Prostate gland (tissue), 2 donors: ENCODE measurements at regions not wholly inside any gene's neighbourhood (a gene's known extent, or its start where the extent isn't known, plus 50 kb on each side); places are given as distances from the start of the nearest gene placed in this dataset.

ENCODE experiments used
- POLR2A ChIP-seq: fragments of 450-650 bp; IDR thresholded peaks from one replicate; pipeline ENCODE4 v1.6.1; 2016; ENCODE audit warnings: antibody characterized with exemption, mild to moderate bottlenecking
- POLR2AphosphoS5 ChIP-seq: sonication (generic); formaldehyde crosslinking; IDR thresholded peaks from one replicate; pipeline ENCODE4 v1.6.1; 2017; ENCODE audit warnings: antibody characterized with exemption
- TF ChIP-seq, protein P1 (sequence below), 4 experiments: fragments of 200-600 bp in 2 of 4; fragments of 450-650 bp in 2 of 4; sonication (generic) in 2 of 4; IDR thresholded peaks; 1 replicate in 3 of 4; 2 replicates in 1 of 4; pipeline ENCODE4 v1.5.1; 2016 to 2019; ENCODE audit warnings: antibody characterized with exemption in 4 of 4, mild to moderate bottlenecking in 2 of 4, moderate library complexity in 2 of 4

DNA sequence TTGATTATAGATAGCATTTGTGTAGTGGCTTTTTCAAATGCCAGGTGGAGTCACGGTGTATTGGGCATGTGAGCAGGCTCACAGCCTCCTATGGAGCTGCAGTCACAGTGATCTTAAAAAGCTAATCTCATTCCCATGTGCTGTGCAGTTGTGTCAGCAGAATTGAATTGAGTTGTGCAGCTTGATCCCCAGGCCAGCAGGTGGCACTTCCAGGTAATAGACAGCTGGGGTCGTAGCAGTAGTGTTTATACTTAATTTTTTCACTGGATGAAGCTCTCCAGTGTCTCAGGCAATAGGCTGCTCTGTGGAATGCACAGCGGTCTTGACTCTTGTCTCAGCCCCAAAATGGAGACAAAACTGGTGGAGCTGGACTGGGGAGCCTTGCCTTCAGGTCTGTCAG is 1028.1 kb downstream of the SH3BGRL start:
- TF ChIP-seq, protein P1, sequence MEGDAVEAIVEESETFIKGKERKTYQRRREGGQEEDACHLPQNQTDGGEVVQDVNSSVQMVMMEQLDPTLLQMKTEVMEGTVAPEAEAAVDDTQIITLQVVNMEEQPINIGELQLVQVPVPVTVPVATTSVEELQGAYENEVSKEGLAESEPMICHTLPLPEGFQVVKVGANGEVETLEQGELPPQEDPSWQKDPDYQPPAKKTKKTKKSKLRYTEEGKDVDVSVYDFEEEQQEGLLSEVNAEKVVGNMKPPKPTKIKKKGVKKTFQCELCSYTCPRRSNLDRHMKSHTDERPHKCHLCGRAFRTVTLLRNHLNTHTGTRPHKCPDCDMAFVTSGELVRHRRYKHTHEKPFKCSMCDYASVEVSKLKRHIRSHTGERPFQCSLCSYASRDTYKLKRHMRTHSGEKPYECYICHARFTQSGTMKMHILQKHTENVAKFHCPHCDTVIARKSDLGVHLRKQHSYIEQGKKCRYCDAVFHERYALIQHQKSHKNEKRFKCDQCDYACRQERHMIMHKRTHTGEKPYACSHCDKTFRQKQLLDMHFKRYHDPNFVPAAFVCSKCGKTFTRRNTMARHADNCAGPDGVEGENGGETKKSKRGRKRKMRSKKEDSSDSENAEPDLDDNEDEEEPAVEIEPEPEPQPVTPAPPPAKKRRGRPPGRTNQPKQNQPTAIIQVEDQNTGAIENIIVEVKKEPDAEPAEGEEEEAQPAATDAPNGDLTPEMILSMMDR (IDR thresholded peaks at IDR 0.05), result no peak
- no peak for TF ChIP-seq POLR2A
- no peak for TF ChIP-seq POLR2AphosphoS5
